Suppressor macrophage treated with lipopolysaccharide for 4 hours (primary cell): ENCODE measurements at regions not wholly inside any gene's neighbourhood (a gene's known extent, or its start where the extent isn't known, plus 50 kb on each side); places are given as distances from the start of the nearest gene placed in this dataset.

Experiments
- DNase-seq: peaks from one replicate; pipeline ENCODE4 v3.0.0-alpha.2; 2020

DNA sequence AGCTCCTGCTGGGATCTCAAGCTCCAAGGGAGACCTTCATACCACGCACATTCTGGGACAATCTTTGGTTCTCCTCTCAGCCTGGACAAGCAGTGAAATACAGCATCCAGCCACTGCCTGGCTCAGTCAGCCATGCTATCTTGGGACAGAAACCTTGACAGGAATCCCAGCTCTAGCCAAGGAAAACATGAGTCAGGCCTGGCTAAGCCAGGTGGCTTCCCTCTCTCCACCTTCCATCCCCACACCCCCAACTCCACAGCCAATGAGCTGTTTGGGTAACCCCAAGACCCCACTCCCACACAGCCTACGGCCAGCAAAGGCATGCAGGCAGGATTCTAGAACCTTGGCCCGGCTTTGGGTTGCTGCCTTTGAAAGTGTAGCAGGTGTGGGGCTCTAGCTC lies 64.9 kb downstream of the MCFD2 start:
- DNase-seq = no peak

GRCh38 chr2:46849721-46850556 lies 65.7 kb downstream of the MCFD2 start:
- no peak for DNase-seq

- DNase-seq = no peak
Measured at GRCh38 chr2:46849046-46849715, 66.4 kb downstream of the MCFD2 start.

- peak; percentile 35 for DNase-seq
Measured at GRCh38 chr2:46848447-46848846, 67.2 kb downstream of the MCFD2 start.

GRCh38 chr2:46847726-46848412 lies 67.7 kb downstream of the MCFD2 start:
- DNase-seq = peak; percentile 46

DNA sequence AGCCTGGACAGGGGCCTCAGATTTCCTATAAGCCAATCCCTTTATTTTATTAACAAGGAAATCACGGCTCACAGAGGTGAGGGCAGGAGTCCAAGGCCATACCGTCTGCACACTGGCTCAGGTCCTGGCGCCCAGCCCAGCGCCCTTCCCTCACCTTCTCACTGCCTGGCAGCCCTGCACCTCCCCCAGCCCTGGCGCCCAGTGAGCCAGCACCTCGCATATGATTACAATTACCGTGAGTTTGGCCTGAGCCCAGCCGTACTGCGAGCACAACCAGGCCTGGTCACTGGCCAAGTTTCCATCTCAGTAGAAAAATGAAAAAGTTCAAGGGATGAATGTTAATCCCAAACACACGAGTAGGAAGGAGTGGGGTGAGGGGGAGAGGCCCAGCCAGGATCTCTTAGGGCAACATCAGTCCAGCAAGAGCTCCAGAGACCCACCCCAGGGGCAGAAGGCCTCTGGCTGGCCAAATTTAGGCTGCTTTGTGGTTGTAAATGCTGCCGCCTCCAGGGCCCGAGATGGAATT lies 68.4 kb downstream of the MCFD2 start:
- no peak for DNase-seq

GRCh38 chr2:46846536-46846935 lies 69.1 kb downstream of the MCFD2 start:
- DNase-seq = no peak

DNA sequence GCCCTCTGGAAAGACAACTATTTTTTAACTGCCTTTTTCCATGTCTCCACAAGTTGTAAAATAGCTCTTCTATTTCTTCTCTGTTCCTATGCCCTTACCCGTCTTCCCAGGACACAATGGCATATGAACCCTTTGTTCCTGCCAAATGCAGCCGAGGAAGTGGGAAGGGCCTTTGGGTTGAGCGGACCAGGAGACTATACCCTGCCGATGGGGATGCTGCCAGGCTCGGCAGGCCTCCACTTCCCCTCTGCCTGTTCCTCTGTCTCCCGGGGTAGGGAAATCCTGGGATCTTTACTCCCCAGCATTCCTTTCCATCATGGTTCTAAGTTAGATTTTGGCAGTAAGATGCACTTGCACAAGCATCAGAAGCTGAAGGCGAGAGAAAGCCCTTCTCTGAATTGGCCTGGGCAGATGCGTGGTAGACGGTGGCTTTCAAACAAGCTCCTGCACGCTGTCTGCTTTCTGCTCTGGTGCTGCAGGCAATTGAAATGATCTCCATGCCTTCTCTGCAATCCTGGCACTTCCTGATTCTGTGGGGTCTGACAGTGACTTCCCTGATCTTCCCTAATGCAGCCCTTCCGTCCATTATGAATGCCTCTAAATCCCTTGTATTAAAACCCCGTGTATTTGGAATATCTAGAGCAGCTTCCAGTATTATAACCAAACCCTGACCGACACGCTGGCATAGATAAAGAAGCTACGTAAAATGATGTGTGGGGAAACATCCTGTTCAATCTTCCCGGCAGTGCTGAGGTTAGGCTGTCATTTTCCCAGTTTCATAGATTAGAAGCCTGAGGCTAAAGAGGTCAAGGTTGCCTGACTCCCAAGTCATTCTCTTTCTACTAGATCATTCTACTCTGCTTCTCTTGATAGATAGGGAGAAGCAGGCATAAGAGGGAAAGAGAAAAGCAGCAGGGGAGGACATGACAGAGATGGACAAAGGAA lies 69.8 kb downstream of the MCFD2 start:
- DNase-seq = no peak

DNA sequence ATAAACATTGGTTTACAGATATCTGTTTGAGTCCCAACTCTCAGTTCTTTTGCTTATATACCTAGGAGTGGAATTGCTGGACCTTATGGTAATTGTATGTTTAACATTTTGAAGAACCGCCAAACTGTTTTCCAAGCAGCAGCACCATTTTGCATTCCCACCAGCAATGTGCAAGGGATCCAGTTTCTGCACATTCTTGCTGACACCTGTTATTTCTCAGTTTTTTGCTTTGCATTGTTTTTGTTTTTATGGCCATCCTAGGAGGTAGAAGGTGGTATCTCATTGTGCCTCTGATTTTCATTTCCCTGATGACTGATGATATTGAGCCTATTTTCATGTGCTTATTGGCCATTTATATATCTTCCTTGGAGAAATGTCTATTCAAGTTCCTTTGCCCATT lies 71.2 kb downstream of the MCFD2 start:
- no peak for DNase-seq

DNA sequence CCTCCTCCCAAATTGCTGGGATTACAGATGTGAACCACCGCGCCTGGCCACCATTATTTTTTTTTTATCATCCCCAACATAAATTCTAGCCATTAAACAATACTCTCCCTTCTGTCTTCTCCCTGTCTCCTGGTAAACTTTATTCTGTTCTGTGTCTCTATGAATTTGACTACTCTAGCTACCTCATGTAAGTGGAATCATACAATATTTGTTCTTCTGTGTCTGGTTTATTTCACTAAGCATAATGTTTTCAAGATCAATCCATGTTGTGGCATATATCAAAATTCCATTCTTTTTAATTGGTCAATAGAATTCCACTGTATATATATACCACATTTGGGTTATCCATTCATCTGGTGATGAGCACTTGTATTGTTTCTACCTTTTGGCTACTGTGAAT lies 71.6 kb downstream of the MCFD2 start:
- no peak for DNase-seq

DNA sequence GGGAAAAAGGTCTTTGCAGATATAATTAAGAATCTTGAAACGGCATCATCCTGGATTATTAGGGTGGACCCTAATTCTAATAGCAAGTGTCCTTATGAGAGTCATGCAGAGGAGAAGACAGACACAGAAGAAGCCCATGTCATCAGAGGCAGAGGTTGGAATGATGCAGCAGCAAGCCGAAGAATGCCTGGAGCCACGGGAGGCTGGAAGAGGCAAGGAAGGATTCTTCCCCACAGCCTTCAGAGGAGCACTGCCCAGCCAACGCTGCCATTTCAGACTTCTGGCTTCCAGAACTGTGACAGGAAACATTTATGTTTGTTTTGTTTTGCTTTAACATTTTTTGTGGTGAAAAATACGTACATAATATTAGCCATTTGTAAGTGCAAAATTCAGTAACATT lies 72.3 kb downstream of the MCFD2 start:
- DNase-seq = no peak

DNA sequence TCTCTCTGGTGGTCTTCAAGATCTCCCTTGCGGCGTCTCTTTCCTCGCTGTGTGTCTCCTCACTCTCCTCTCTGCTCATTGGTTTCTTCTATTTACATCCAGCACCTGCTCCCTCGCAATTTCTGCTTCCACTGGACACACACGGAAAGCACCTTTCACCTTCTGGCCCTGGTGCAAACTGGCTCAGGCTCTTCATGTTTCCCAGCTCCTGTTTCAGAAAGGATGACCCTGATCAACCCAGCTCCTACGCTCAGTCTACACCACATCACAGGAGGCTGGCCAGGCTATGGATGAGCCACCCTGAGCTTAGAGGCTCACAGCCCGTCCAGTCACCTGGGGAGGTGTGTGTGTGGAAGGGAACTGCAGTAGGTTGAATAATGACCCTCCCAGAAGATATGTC lies 72.7 kb downstream of the MCFD2 start:
- DNase-seq = no peak

DNA sequence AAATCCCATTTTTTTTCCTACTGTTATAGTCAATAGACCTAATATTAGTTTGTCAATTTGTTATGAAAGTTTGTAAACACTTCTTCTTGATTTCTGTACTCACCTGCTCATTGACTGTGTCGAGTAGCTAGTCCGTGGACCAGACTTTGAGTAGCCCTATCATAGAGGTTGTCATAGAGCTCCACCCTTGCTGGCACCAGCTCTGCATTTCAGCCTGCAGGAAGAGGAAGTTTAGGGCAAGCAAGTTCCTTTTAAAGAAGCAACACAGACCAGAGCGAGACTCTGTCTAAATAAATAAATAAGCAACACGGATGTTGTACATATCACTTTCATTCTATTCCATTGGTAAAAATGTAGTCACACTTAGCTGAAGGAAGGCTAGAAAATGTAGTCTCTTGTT lies 74.0 kb downstream of the MCFD2 start:
- DNase-seq = peak; percentile 62

- no peak for DNase-seq
Measured at GRCh38 chr2:46839045-46839444, 76.6 kb downstream of the MCFD2 start.

DNA sequence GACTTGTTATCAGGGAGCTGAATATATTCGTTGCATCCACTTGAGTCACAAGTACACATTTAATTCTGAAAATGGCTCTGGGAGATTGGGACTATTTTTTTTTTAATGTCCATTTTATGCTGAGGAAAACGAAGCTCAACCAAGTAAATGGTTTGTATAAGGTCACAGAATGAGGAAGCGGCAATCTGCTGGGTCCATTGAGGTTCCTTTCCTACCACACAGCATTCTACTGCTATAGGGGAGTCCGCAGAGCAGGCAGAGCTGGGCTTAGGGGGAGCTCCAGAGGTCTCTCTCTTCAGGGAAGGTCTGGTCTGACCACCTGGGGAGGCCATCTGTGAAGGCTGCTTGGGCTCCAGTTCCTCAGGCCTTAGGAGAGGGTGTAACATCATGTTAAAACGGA lies 77.9 kb downstream of the MCFD2 start:
- DNase-seq = no peak

GRCh38 chr2:46837112-46837454 lies 78.5 kb downstream of the MCFD2 start:
- DNase-seq = no peak

GRCh38 chr2:46836295-46837111 lies 79.1 kb downstream of the MCFD2 start:
- DNase-seq = no peak

DNA sequence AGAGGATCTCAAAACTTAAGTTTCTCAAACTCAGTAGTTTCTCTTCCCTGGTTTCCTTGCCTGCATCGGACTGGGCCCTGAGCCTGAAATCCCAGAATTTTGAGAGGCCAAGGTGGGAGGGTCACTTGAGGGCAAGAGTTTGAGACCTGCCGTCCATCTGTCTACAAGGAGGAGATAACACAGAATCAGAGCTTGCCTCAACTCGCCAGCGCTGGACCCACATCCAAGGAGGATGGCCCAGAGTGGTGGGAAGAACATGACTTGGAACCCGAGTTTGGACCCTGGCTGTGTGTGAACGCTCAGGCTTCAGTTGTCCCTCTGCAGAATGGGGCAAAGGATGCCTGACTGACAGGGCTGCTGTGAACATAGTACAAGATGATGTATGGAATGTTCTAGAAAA lies 80.1 kb downstream of the MCFD2 start:
- DNase-seq = no peak

DNA sequence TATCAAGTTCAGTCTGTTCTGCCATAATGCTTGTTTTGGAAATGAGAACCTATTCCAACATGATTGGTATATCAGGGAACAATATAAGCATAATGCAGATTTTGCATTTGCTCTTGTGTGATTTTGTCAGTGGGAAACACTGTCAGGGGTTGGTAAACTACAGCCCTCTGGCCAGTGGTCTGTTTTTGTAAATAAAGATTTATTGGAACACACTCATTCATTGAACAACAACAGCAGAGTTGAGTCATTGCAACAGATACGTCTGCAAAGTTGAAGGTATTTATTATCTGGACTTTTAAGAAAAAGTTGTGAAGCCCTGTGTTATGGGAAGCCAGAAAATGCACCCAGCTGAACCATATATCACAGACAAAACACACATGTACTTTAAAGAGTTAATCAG lies 83.1 kb downstream of the MCFD2 start:
- no peak for DNase-seq

DNA sequence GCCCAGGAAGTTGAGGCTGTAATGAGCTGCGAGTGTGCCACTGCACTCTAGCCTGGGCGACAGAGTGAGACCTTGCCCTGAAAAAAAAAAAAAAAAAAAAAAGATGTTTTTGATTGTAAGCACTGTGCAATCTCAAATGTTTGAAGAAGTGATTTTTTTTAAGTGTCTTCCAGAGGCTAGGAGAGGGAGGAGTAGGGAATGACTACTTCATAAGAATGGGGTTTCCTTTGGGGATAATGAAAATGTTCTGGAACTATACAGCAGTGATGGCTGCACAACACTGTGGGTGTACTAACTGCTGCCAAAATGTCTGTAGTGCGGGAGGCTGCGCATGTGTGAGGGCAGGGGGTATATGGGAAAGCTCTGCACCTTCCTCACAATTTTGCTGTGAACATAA lies 83.7 kb downstream of the MCFD2 start:
- DNase-seq = no peak

- no peak for DNase-seq
Measured at GRCh38 chr2:46831051-46831868, 84.3 kb downstream of the MCFD2 start.
